Neural crest cell (in vitro differentiated cells): ENCODE measurements at regions not wholly inside any gene's neighbourhood (a gene's known extent, or its start where the extent isn't known, plus 50 kb on each side); places are given as distances from the start of the nearest gene placed in this dataset.
"Not testable (repeated sequence)": the region's sequence is repeated elsewhere in the genome, so short reads cannot be mapped to it uniquely, and the experiment has no call there.

Experiments
- DNase-seq: peaks from one replicate; pipeline ENCODE4 v3.0.0; 2021; ENCODE audit warnings: low read depth, mixed read lengths, low spot score
- H3K27ac Mint-ChIP-seq: one replicate; pipeline ENCODE4 v1.8.0; 2021; ENCODE audit warnings: mild to moderate bottlenecking, mixed read lengths; ENCODE audit not compliant: unreplicated experiment
- H3K27me3 Mint-ChIP-seq: 2 replicates; pipeline ENCODE4 v1.8.0; 2021; ENCODE audit warnings: low read depth, mild to moderate bottlenecking, mixed read lengths
- H3K36me3 Mint-ChIP-seq: 2 replicates; pipeline ENCODE4 v1.8.0; 2021; ENCODE audit warnings: low read depth, mild to moderate bottlenecking, mixed read lengths
- H3K4me1 Mint-ChIP-seq: 2 replicates; pipeline ENCODE4 v1.8.0; 2021; ENCODE audit warnings: mixed read lengths
- H3K4me3 Mint-ChIP-seq: one replicate; pipeline ENCODE4 v1.8.0; 2021; ENCODE audit warnings: mild to moderate bottlenecking, mixed read lengths
- H3K9me3 Mint-ChIP-seq: 2 replicates; pipeline ENCODE4 v1.8.0; 2021; ENCODE audit warnings: mixed read lengths
- CTCF ChIP-seq: fragments of 200-600 bp; sonication (generic); conservative IDR thresholded peaks from 2 replicates; pipeline ENCODE4 v1.5.0; 2021; ENCODE audit warnings: antibody characterized with exemption, mild to moderate bottlenecking

GRCh38 chr14:89674240-89674639, 257.2 kb upstream of the FOXN3 start:
- Mint-ChIP-seq H3K36me3 (no peaks in the 10 kb centered on the region), H3K4me1 (peaks cover 5% of the 10 kb centered on the region), H3K27ac (no peak overlapping the region), H3K4me3 (no peak overlapping the region), H3K27me3 (no peaks in the 10 kb centered on the region), H3K9me3 (peaks cover 2% of the 10 kb centered on the region)
- DNase-seq: no peak
- no peak for TF ChIP-seq CTCF

GRCh38 chr14:89673512-89674225, 256.6 kb upstream of the FOXN3 start:
- Mint-ChIP-seq H3K36me3 (no peaks in the 10 kb centered on the region), H3K27ac (no peak overlapping the region), H3K9me3 (peaks cover 2% of the 10 kb centered on the region), H3K4me1 (peaks cover 5% of the 10 kb centered on the region), H3K27me3 (no peaks in the 10 kb centered on the region), H3K4me3 (no peak overlapping the region)
- no peak for TF ChIP-seq CTCF
- DNase-seq: no peak

- peaks cover 2% of the 10 kb centered on the region for H3K9me3 Mint-ChIP-seq
- no peak for DNase-seq
- no peak overlapping the region for H3K4me3 Mint-ChIP-seq
- H3K36me3 Mint-ChIP-seq: no peaks in the 10 kb centered on the region
- peaks cover 5% of the 10 kb centered on the region for H3K4me1 Mint-ChIP-seq
- H3K27me3 Mint-ChIP-seq: no peaks in the 10 kb centered on the region
- no peak for TF ChIP-seq CTCF
- no peak overlapping the region for H3K27ac Mint-ChIP-seq
These were observed 255.8 kb upstream of the FOXN3 start for GRCh38 chr14:89672636-89673511.

GRCh38 chr14:89669193-89669592, 252.2 kb upstream of the FOXN3 start:
- Mint-ChIP-seq H3K27me3 (no peaks in the 10 kb centered on the region), H3K9me3 (peaks cover 9% of the 10 kb centered on the region), H3K27ac (no peak overlapping the region), H3K36me3 (peaks cover 4% of the 10 kb centered on the region), H3K4me1 (peaks cover 5% of the 10 kb centered on the region), H3K4me3 (no peak overlapping the region)
- no peak for TF ChIP-seq CTCF
- DNase-seq: no peak

- Mint-ChIP-seq H3K27me3 (no peaks in the 10 kb centered on the region), H3K4me3 (no peak overlapping the region), H3K4me1 (peaks cover 5% of the 10 kb centered on the region), H3K27ac (no peak overlapping the region), H3K9me3 (peaks cover 13% of the 10 kb centered on the region), H3K36me3 (peaks cover 4% of the 10 kb centered on the region)
- no peak for TF ChIP-seq CTCF
- no peak for DNase-seq
These were observed 250.9 kb upstream of the FOXN3 start for GRCh38 chr14:89667983-89668382.

GRCh38 chr14:89665300-89666081, 248.5 kb upstream of the FOXN3 start:
- H3K27ac Mint-ChIP-seq, H3K27me3 Mint-ChIP-seq, H3K36me3 Mint-ChIP-seq, H3K4me3 Mint-ChIP-seq, DNase-seq, H3K4me1 Mint-ChIP-seq: not testable (repeated sequence)
- peaks cover 15% of the 10 kb centered on the region for H3K9me3 Mint-ChIP-seq
